Suprapubic skin (tissue), 3 donors: ENCODE measurements at regions not wholly inside any gene's neighbourhood (a gene's known extent, or its start where the extent isn't known, plus 50 kb on each side); places are given as distances from the start of the nearest gene placed in this dataset.

Source experiments
- EP300 ChIP-seq: sonication (generic); formaldehyde crosslinking; IDR thresholded peaks from one replicate; pipeline ENCODE4 v1.6.1; 2017; ENCODE audit warnings: antibody characterized with exemption
- TF ChIP-seq, protein P1 (sequence below), 2 donors: fragments of 200-600 bp in 1 of 2; fragments of 450-650 bp in 1 of 2; sonication (generic) in 1 of 2; IDR thresholded peaks; one replicate each; pipeline ENCODE4 v1.5.1; 2016 to 2019; ENCODE audit warnings: antibody characterized with exemption in 2 of 2, mild to moderate bottlenecking in 1 of 2, moderate library complexity in 1 of 2

DNA sequence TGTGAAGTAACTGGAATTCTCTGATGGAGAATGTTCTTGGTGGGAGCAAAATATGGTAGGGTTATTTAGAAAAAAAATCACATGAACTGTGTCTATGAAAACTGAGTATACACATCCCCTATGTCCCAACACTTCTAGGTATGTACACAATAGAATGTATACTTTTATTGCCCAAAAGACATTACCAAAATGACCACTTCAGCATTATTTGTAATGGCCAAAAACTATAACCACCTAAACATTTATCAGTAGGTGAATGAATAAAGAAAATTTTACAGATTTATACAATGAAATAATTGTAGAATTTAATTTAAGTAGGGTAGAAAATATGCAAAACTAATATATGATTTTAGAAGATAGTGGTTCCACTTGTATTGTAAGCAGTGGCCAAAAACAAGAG is 462.8 kb downstream of the KCNJ3 start:
- TF ChIP-seq, protein P1, sequence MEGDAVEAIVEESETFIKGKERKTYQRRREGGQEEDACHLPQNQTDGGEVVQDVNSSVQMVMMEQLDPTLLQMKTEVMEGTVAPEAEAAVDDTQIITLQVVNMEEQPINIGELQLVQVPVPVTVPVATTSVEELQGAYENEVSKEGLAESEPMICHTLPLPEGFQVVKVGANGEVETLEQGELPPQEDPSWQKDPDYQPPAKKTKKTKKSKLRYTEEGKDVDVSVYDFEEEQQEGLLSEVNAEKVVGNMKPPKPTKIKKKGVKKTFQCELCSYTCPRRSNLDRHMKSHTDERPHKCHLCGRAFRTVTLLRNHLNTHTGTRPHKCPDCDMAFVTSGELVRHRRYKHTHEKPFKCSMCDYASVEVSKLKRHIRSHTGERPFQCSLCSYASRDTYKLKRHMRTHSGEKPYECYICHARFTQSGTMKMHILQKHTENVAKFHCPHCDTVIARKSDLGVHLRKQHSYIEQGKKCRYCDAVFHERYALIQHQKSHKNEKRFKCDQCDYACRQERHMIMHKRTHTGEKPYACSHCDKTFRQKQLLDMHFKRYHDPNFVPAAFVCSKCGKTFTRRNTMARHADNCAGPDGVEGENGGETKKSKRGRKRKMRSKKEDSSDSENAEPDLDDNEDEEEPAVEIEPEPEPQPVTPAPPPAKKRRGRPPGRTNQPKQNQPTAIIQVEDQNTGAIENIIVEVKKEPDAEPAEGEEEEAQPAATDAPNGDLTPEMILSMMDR (IDR thresholded peaks at IDR 0.05), result no peak
- TF ChIP-seq EP300, result no peak
